Hypothalamus (tissue), 51 donors: ENCODE measurements at regions not wholly inside any gene's neighbourhood (a gene's known extent, or its start where the extent isn't known, plus 50 kb on each side); places are given as distances from the start of the nearest gene placed in this dataset.

ENCODE experiments used
- DNase-seq, 51 donors: peaks; one replicate each; lab custom pipeline; 2025; lab: John Stamatoyannopoulos, UW

- no peak for DNase-seq
Measured at GRCh38 chr2:9089831-9090230, 86.3 kb upstream of the MBOAT2 start.

- no peak for DNase-seq
Measured at GRCh38 chr2:9087121-9087681, 83.7 kb upstream of the MBOAT2 start.

- no peak for DNase-seq
Measured at GRCh38 chr2:9086465-9086864, 83.0 kb upstream of the MBOAT2 start.

- DNase-seq: no peak
Measured at GRCh38 chr2:9085353-9085752, 81.9 kb upstream of the MBOAT2 start.

- DNase-seq: no peak
Measured at GRCh38 chr2:9083287-9083686, 79.8 kb upstream of the MBOAT2 start.

GRCh38 chr2:9082158-9082557 lies 78.7 kb upstream of the MBOAT2 start:
- no peak for DNase-seq

GRCh38 chr2:9081750-9082149 lies 78.3 kb upstream of the MBOAT2 start:
- no peak for DNase-seq

GRCh38 chr2:9078405-9078804 lies 74.9 kb upstream of the MBOAT2 start:
- DNase-seq: no peak

- no peak for DNase-seq
Measured at GRCh38 chr2:9077691-9078090, 74.2 kb upstream of the MBOAT2 start.

- DNase-seq: no peak
Measured at GRCh38 chr2:9076755-9077154, 73.3 kb upstream of the MBOAT2 start.

GRCh38 chr2:9076210-9076609 lies 72.7 kb upstream of the MBOAT2 start:
- DNase-seq: no peak

- DNase-seq: no peak
Measured at GRCh38 chr2:9074930-9075329, 71.4 kb upstream of the MBOAT2 start.

GRCh38 chr2:9071584-9072124 lies 68.2 kb upstream of the MBOAT2 start:
- no peak for DNase-seq

- DNase-seq: no peak
Measured at GRCh38 chr2:9071032-9071431, 67.5 kb upstream of the MBOAT2 start.

- DNase-seq: no peak
Measured at GRCh38 chr2:9069543-9069942, 66.1 kb upstream of the MBOAT2 start.

- DNase-seq: no peak
Measured at GRCh38 chr2:9065901-9066300, 62.4 kb upstream of the MBOAT2 start.

- DNase-seq: no peak
Measured at GRCh38 chr2:9063023-9063606, 59.6 kb upstream of the MBOAT2 start.

GRCh38 chr2:9060819-9061218 lies 57.3 kb upstream of the MBOAT2 start:
- DNase-seq: no peak

- DNase-seq: no peak
Measured at GRCh38 chr2:9057939-9058761, 54.7 kb upstream of the MBOAT2 start.

GRCh38 chr2:9055471-9055870 lies 52.0 kb upstream of the MBOAT2 start:
- no peak for DNase-seq

- DNase-seq: no peak
Measured at GRCh38 chr2:9053534-9053931, 50.0 kb upstream of the MBOAT2 start.
